ENCODE measurements at regions not wholly inside any gene's neighbourhood (a gene's known extent, or its start where the extent isn't known, plus 50 kb on each side); places are given as distances from the start of the nearest gene placed in this dataset.

DNA sequence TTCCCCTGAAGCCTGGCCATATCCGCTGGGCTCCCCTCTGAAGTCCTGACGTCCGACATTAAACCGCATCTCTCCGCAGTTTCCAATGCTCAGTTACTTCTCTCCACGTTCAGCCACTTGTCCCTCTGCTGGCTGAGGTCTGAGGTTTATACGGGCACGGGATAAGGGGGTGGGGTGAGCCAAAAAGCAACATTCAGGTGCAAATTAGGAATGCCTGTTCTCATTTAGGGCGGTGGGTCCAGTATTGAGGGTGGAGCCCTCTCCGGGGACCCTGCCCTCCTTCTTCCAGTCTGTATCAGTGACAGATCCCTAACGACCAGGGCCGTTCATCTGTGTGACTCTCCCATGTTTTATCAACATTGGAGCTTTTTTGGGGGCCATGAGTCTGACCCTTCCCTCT, 1454.4 kb downstream of the HACE1 start:
- H3K79me2 ChIP-seq (ENCODE audit: control insufficient read depth, insufficient read depth, low read length), result no peaks in the 10 kb centered on the region
- H3K36me3 ChIP-seq (ENCODE audit: control insufficient read depth in 2 of 2, extremely low read depth in 1 of 2, insufficient read depth in 2 of 2, low read length in 2 of 2), result no peaks in the 10 kb centered on the region
- no peaks in the 10 kb centered on the region for H4K20me1 ChIP-seq (replicated peaks; ENCODE audit: control insufficient read depth, extremely low read depth, insufficient read depth, low read length)
- dilution Hi-C loops (cut with MboI; ENCODE audit: extremely low pct_ligation_motif_present, low sequenced_read_pairs) (no loop called here), intact Hi-C loops (cut with micrococcal nuclease) (no loop called here)
- DNase-seq (ENCODE audit: low read depth, low spot score) (no peak), FAIRE-seq (no peak)
- H3K9me1 ChIP-seq (replicated peaks; ENCODE audit: control insufficient read depth, extremely low read depth, insufficient read depth, low read length), result no peaks in the 10 kb centered on the region
- peaks cover 2% of the 10 kb centered on the region for H3K9me3 ChIP-seq (replicated peaks; ENCODE audit: control insufficient read depth, insufficient read depth, low read length)
- H2AFZ ChIP-seq (ENCODE audit: low read depth, low read length), result no peak overlapping the region
- CTCF ChIA-PET, result no interaction called here
- no peak overlapping the region for H3K27ac ChIP-seq (ENCODE audit: insufficient read depth, low read depth, low read length)
- BruUV-seq (replicated peaks), result no TSS peak
- no peak overlapping the region for H3K9ac ChIP-seq (replicated peaks; ENCODE audit: extremely low read depth, insufficient read depth, low read length)
- TF ChIP-seq FOS (IDR thresholded peaks at IDR 0.05; ENCODE audit: borderline replicate concordance, insufficient read depth, low read length) (no peak), GATA2 (IDR thresholded peaks at IDR 0.05; ENCODE audit: insufficient read depth, insufficient read length, low read depth, low read length) (no peak), MYC (IDR thresholded peaks at IDR 0.05; ENCODE audit: low read depth, low read length) (no peak), POLR2A (IDR thresholded peaks at IDR 0.05; ENCODE audit: low read depth, low read length) (no peak), JUN (IDR thresholded peaks at IDR 0.05; ENCODE audit: borderline replicate concordance, insufficient read depth, insufficient read length, low read depth) (no peak), POLR2AphosphoS5 (IDR thresholded peaks at IDR 0.05; ENCODE audit: insufficient read depth, low read depth, low read length) (no peak), EZH2 (IDR thresholded peaks at IDR 0.05; ENCODE audit: borderline replicate concordance, low read depth, low read length, severe bottlenecking) (no peak)
- TF ChIP-seq, protein P1, sequence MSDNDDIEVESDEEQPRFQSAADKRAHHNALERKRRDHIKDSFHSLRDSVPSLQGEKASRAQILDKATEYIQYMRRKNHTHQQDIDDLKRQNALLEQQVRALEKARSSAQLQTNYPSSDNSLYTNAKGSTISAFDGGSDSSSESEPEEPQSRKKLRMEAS (IDR thresholded peaks at IDR 0.05; ENCODE audit: insufficient read depth, insufficient read length), result no peak
- TF ChIP-seq, protein P2, sequence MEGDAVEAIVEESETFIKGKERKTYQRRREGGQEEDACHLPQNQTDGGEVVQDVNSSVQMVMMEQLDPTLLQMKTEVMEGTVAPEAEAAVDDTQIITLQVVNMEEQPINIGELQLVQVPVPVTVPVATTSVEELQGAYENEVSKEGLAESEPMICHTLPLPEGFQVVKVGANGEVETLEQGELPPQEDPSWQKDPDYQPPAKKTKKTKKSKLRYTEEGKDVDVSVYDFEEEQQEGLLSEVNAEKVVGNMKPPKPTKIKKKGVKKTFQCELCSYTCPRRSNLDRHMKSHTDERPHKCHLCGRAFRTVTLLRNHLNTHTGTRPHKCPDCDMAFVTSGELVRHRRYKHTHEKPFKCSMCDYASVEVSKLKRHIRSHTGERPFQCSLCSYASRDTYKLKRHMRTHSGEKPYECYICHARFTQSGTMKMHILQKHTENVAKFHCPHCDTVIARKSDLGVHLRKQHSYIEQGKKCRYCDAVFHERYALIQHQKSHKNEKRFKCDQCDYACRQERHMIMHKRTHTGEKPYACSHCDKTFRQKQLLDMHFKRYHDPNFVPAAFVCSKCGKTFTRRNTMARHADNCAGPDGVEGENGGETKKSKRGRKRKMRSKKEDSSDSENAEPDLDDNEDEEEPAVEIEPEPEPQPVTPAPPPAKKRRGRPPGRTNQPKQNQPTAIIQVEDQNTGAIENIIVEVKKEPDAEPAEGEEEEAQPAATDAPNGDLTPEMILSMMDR (IDR thresholded peaks at IDR 0.05; ENCODE audit: extremely low read depth in 1 of 2, insufficient read depth in 1 of 2, low read depth in 1 of 2, low read length in 2 of 2), result no peak
- H3K27me3 ChIP-seq (ENCODE audit: control insufficient read depth in 2 of 2, insufficient read depth in 2 of 2, low read length in 2 of 2), result no peaks in the 10 kb centered on the region
- no peak overlapping the region for H3K4me2 ChIP-seq (ENCODE audit: insufficient read depth, low read length)
- no peak overlapping the region for H3K4me3 ChIP-seq (replicated peaks in 1 of 3; ENCODE audit: insufficient read depth in 1 of 3, low read depth in 1 of 3, low read length in 3 of 3)
- POLR2A ChIA-PET, result no interaction called here
- H3K4me1 ChIP-seq (ENCODE audit: control insufficient read depth, extremely low read depth, insufficient read depth, low read length), result no peaks in the 10 kb centered on the region

Measured in endothelial cell of umbilical vein (primary cell).